ENCODE measurements at regions not wholly inside any gene's neighbourhood (a gene's known extent, or its start where the extent isn't known, plus 50 kb on each side); places are given as distances from the start of the nearest gene placed in this dataset.

DNA sequence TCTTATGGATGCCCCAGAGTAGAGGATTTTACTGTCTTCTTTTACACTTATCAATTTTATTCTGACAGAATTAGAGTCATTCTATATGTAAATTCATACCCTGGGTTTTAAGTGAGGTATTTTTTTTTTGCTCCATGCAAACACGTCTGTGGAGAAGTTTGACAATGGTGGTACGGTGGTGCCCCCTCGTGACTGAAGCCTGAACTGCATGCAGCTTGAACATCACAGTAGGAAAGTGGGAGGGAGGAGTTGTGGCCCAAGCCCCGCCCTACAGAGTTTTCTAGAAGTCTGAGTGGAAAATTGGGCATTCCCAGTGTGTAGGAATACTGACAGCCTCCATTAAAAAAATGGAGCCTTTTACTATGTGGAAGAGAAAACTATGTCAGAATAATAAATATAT lies 73.3 kb upstream of the RAB40AL start:
- no peaks in the 10 kb centered on the region for H3K9me3 ChIP-seq
- peak; percentile 93 for TF ChIP-seq CTCF (IDR thresholded peaks at IDR 0.05)

GRCh38 chrX:102866981-102867656 lies 70.0 kb upstream of the RAB40AL start:
- Histone ChIP-seq H3K36me3 (no peaks in the 10 kb centered on the region), H3K27ac (no peak overlapping the region), H3K4me1 (no peaks in the 10 kb centered on the region), H3K9me3 (no peaks in the 10 kb centered on the region), H3K9ac (ENCODE audit: low read depth in 2 of 2, low read length in 2 of 2) (no peak overlapping the region), H3K27me3 (no peaks in the 10 kb centered on the region), H3K4me3 (no peak overlapping the region)
- intact Hi-C loops (cut with DNase I) = no loop called here
- no peak for TF ChIP-seq CTCF (IDR thresholded peaks at IDR 0.05)
- no peak for DNase-seq

More for the DNA sequence above, 73.3 kb upstream of the RAB40AL start:
- no peak overlapping the region for H3K9ac ChIP-seq (ENCODE audit: low read depth in 2 of 2, low read length in 2 of 2)
- intact Hi-C loops (cut with DNase I) = no loop called here
- no peaks in the 10 kb centered on the region for H3K4me1 ChIP-seq
- no peak overlapping the region for H3K4me3 ChIP-seq
- H3K27ac ChIP-seq = no peak overlapping the region
- peak; percentile 90 for DNase-seq
- no peaks in the 10 kb centered on the region for H3K36me3 ChIP-seq
- H3K27me3 ChIP-seq = no peaks in the 10 kb centered on the region

DNA sequence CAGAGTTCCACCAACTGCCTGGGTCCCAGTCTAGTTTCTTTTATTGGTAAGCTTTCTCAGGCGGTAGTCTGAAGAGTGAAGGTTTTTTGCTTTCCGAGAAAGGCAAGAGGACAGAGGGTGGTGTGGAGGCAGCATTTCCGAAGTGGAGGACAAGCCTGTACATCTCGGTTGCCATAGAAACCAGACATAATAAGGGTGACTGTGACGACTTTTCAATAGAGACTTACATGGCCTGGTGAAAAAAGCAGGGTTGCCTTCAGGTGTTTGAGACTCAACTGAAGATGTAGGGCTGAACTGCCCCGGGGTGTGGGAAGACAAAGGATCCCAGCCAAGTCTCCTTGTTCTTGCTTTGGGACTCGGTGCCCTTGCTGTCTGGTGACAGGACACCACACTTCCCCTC lies 53.6 kb upstream of the RAB40AL start:
- Histone ChIP-seq H3K4me1 (no peaks in the 10 kb centered on the region), H3K36me3 (no peaks in the 10 kb centered on the region), H3K27ac (no peak overlapping the region), H3K9ac (ENCODE audit: low read depth in 2 of 2, low read length in 2 of 2) (no peak overlapping the region), H3K4me3 (no peak overlapping the region), H3K9me3 (no peaks in the 10 kb centered on the region), H3K27me3 (no peaks in the 10 kb centered on the region)
- TF ChIP-seq CTCF (IDR thresholded peaks at IDR 0.05) = no peak
- no peak for DNase-seq
- intact Hi-C loops (cut with DNase I) = no loop called here

Data from colonic mucosa (tissue), 4 donors.